OCI-LY1 (cell line): ENCODE measurements at regions not wholly inside any gene's neighbourhood (a gene's known extent, or its start where the extent isn't known, plus 50 kb on each side); places are given as distances from the start of the nearest gene placed in this dataset.

Experiments used
- CTCF ChIP-seq: fragments of 200-600 bp; sonication (generic), shearing (Covaris generic); IDR thresholded peaks from 2 replicates; pipeline ENCODE4 v1.5.1; 2017; ENCODE audit warnings: mild to moderate bottlenecking, antibody characterized with exemption, low read length, moderate library complexity, mixed read lengths
- EZH2 ChIP-seq: fragments of 200-600 bp; sonication (generic), shearing (Covaris generic); IDR thresholded peaks from 2 replicates; pipeline ENCODE4 v1.8.0; 2017; ENCODE audit warnings: borderline replicate concordance, mixed run types, mild to moderate bottlenecking, antibody characterized with exemption, low read length, moderate library complexity, mixed read lengths

DNA sequence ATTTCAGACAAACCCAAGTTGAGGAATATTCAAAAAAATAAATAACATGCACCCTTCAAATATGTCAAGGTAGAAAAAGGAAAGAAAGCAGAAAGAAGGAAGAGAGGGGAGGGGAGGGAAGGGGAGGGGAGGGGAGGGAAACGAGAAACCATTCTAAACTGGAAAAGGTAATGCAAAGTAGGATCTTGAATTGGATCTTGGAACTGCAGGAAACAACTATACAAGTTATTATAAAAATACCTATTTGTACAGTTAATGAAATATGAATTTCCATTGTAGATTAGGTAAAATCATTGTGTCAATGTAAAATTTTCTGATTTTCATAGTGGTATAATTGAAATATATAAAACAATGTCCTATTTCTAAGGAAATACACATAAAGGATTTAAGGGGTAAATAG lies 668.4 kb downstream of the FAT4 start:
- TF ChIP-seq CTCF (no peak), EZH2 (no peak)
